ENCODE measurements at regions not wholly inside any gene's neighbourhood (a gene's known extent, or its start where the extent isn't known, plus 50 kb on each side); places are given as distances from the start of the nearest gene placed in this dataset.
A peak's percentile ranks its signal among the peaks of the same experiment; 100 is the strongest.

DNA sequence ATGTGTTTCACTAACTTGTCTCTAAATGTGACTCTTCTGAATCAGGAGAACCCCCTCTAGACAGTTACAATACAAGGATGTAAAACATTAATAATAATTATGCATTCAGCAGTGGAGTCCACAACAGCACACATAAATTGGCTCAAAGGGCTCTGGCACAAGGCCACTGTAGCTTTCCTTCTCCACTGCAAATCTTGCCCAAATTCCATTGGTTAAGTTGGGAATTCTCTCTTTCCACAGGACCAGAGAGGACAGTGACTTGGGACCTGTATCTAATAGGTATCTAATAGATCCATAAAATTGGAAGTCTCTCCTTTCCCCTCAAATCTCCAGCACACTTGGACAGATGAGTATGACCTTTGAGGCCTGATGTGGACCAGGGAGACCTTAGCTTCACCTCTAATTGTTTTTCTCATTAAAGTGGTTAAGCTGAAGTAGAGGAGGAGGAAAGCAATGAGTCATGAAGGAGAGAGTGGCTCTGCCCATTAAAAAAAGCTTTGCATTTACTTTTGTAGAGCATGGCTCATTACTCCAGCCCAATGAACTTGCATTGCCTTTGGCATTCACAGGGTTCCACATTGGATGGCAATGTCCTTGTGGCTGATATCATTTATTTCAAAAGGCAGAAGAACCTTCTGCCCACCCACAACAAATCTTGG is 72.3 kb upstream of the SH3RF1 start:
- Histone ChIP-seq H3K27me3 (ENCODE audit: control insufficient read depth, insufficient read depth, low read length) (no peaks in the 10 kb centered on the region), H3K27ac (ENCODE audit: low read depth in 2 of 2, low read length in 2 of 2) (peak overlapping the region in 1 of 2 donors; percentile 39), H3K4me3 (ENCODE audit: low read length in 3 of 3) (no peak overlapping the region), H3K9me3 (ENCODE audit: control insufficient read depth in 2 of 3, insufficient read depth in 1 of 3, low read length in 3 of 3) (no peaks in the 10 kb centered on the region), H3K9ac (ENCODE audit: low read length in 3 of 3) (no peak overlapping the region), H3K4me1 (ENCODE audit: control insufficient read depth in 2 of 3, insufficient read depth in 2 of 3, low read depth in 1 of 3, low read length in 3 of 3) (peaks cover 0 to 11% (median 5%) of the 10 kb centered on the region in 3 donors), H3K36me3 (ENCODE audit: control insufficient read depth in 2 of 3, insufficient read depth in 3 of 3, low read length in 3 of 3) (no peaks in the 10 kb centered on the region)
- intact Hi-C loops (cut with DNase I): no loop called here
- FAIRE-seq: no peak
- peak in 2 of 5 donors; percentile 16 to 21 for DNase-seq
- TF ChIP-seq, protein P1, sequence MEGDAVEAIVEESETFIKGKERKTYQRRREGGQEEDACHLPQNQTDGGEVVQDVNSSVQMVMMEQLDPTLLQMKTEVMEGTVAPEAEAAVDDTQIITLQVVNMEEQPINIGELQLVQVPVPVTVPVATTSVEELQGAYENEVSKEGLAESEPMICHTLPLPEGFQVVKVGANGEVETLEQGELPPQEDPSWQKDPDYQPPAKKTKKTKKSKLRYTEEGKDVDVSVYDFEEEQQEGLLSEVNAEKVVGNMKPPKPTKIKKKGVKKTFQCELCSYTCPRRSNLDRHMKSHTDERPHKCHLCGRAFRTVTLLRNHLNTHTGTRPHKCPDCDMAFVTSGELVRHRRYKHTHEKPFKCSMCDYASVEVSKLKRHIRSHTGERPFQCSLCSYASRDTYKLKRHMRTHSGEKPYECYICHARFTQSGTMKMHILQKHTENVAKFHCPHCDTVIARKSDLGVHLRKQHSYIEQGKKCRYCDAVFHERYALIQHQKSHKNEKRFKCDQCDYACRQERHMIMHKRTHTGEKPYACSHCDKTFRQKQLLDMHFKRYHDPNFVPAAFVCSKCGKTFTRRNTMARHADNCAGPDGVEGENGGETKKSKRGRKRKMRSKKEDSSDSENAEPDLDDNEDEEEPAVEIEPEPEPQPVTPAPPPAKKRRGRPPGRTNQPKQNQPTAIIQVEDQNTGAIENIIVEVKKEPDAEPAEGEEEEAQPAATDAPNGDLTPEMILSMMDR (IDR thresholded peaks at IDR 0.05; ENCODE audit: borderline replicate concordance, extremely low read depth, insufficient read depth): no peak

DNA sequence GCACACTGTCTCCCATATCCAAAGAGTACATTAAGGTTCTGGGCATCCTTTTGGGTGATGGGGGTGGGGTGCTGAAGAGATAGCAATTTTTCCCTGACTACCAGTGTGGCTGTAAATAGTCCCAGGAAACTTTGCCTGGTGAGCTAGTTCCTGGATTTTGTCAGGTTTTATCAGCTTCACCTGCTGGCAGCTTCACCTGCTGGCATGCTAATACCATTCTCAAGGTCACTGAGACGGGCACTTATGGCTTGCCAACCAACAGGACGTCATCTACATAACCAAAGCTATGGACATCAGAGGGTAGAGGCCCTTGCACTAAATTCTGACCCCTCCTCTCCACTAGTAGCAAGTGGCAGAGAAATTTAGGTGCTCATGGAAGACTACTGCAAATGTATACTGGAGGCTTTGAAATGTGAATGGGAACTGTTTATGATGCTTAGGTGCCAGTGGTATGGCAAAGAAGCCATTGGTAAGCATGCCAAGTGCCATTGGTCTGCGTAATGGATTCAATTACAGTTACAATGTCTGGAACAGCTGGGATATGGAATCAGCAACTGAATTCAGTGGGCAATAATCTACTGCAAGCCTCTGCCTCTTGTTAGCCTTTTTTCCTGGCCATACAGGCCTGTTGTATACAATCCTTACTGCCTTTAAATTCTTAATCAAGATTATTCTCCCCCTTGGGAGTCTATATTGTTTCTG is 71.6 kb upstream of the SH3RF1 start:
- TF ChIP-seq, protein P1 (IDR thresholded peaks at IDR 0.05; ENCODE audit: borderline replicate concordance, extremely low read depth, insufficient read depth): no peak
- DNase-seq: no peak
- no peak for FAIRE-seq
- Histone ChIP-seq H3K9me3 (ENCODE audit: control insufficient read depth in 2 of 3, insufficient read depth in 1 of 3, low read length in 3 of 3) (no peaks in the 10 kb centered on the region), H3K4me3 (ENCODE audit: low read length in 3 of 3) (no peak overlapping the region), H3K36me3 (ENCODE audit: control insufficient read depth in 2 of 3, insufficient read depth in 3 of 3, low read length in 3 of 3) (no peaks in the 10 kb centered on the region), H3K27me3 (ENCODE audit: control insufficient read depth, insufficient read depth, low read length) (no peaks in the 10 kb centered on the region), H3K4me1 (ENCODE audit: control insufficient read depth in 2 of 3, insufficient read depth in 2 of 3, low read depth in 1 of 3, low read length in 3 of 3) (peaks cover 0 to 11% (median 5%) of the 10 kb centered on the region in 3 donors), H3K27ac (ENCODE audit: low read depth in 2 of 2, low read length in 2 of 2) (peak overlapping the region in 1 of 2 donors; percentile 39), H3K9ac (ENCODE audit: low read length in 3 of 3) (no peak overlapping the region)
- intact Hi-C loops (cut with DNase I): no loop called here

DNA sequence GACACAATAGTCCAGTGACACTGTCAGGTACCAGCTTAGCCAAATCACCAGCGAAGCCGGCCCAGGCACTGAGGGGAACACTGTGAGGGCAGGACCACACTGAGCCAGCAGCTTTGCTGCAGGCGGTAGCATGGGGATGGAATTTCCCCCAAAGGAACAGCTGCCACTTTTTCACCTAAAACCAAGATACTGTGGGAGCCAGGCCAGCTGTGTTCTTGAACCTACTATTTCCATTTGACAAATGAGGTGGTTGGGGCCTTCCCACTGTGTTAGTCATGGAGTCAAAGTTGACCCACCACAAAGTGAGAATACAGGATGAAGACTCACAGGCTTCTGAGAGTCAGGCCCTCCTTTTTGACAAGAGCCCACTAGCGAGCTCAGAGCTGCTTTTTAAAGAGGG is 70.7 kb upstream of the SH3RF1 start:
- Histone ChIP-seq H3K9me3 (ENCODE audit: control insufficient read depth in 2 of 3, insufficient read depth in 1 of 3, low read length in 3 of 3) (no peaks in the 10 kb centered on the region), H3K27me3 (ENCODE audit: control insufficient read depth, insufficient read depth, low read length) (no peaks in the 10 kb centered on the region), H3K9ac (ENCODE audit: low read length in 3 of 3) (no peak overlapping the region), H3K4me1 (ENCODE audit: control insufficient read depth in 2 of 3, insufficient read depth in 2 of 3, low read depth in 1 of 3, low read length in 3 of 3) (peaks cover 0 to 11% (median 5%) of the 10 kb centered on the region in 3 donors), H3K4me3 (ENCODE audit: low read length in 3 of 3) (no peak overlapping the region), H3K27ac (ENCODE audit: low read depth in 2 of 2, low read length in 2 of 2) (no peak overlapping the region), H3K36me3 (ENCODE audit: control insufficient read depth in 2 of 3, insufficient read depth in 3 of 3, low read length in 3 of 3) (no peaks in the 10 kb centered on the region)
- TF ChIP-seq, protein P1 (IDR thresholded peaks at IDR 0.05; ENCODE audit: borderline replicate concordance, extremely low read depth, insufficient read depth): no peak
- intact Hi-C loops (cut with DNase I): no loop called here
- FAIRE-seq (no peak), DNase-seq (no peak)

Data from kidney (tissue), 13 donors.